HCT116 (cell line): ENCODE measurements at regions not wholly inside any gene's neighbourhood (a gene's known extent, or its start where the extent isn't known, plus 50 kb on each side); places are given as distances from the start of the nearest gene placed in this dataset.

Experiments
- ATAC-seq: fragments of 200-7000 bp; cut with Tn5 transposase; 2 replicates; pipeline ENCODE4 v1.9.1; 2020; ENCODE audit warnings: mild to moderate bottlenecking, moderate library complexity
- BruUV-seq: library from RNA; stranded (reverse); fragments of 400-500 nt; replicated peaks from 2 replicates; lab custom pipeline; 2021; lab: Mats Ljungman, UMichigan
- CTCF ChIA-PET: fragments of 300-600 bp; sonication (Branson Sonifier 250); formaldehyde crosslinking; loops from one replicate; lab custom pipeline; 2021; ENCODE audit warnings: antibody characterized with exemption; lab: Charles Lee
- POLR2A ChIA-PET: fragments of 300-600, 350-600 bp; sonication (Branson Sonifier 250); formaldehyde crosslinking; loops from one replicate; lab custom pipeline; 2021; ENCODE audit warnings: antibody characterized with exemption; lab: Charles Lee
- RAD21 ChIA-PET, 2 experiments: fragments of 300-600 bp; sonication (Branson Sonifier 250); formaldehyde crosslinking; loops; one replicate each; lab custom pipeline; 2023; ENCODE audit warnings: low total read pairs in 2 of 2; ENCODE audit not compliant: uncharacterized antibody in 2 of 2, unreplicated experiment in 2 of 2, low non-redundant PET in 1 of 2; lab: Charles Lee
- DNase-seq: peaks from one replicate; pipeline ENCODE4 v3.0.0-alpha.2; 2010; ENCODE audit warnings: low read depth, low spot score
- H2AFZ ChIP-seq: fragments of 200-600 bp; shearing (Covaris generic), sonication (generic); 2 replicates; pipeline ENCODE4 v1.6.1; 2017; ENCODE audit warnings: low read depth, mixed run types, mixed read lengths, antibody characterized with exemption, low read length; ENCODE audit not compliant: poor library complexity, severe bottlenecking
- H3K27ac ChIP-seq: 2 replicates; pipeline ENCODE4 v1.5.1; 2012; ENCODE audit warnings: low read depth, low read length
- H3K27me3 ChIP-seq: fragments of 200-600 bp; sonication (generic); 2 replicates; pipeline ENCODE4 v1.6.1; 2016; ENCODE audit warnings: mixed run types, low read length, mixed read lengths; ENCODE audit not compliant: insufficient read depth
- H3K36me3 ChIP-seq, 2 experiments: fragments of 200-500 bp in 1 of 2; fragments of 200-600 bp in 1 of 2; sonication (Bioruptor generic) in 1 of 2; sonication (generic) in 1 of 2; 2 replicates each; pipeline versions ENCODE4 v1.5.1 to v1.6.1; 2014 to 2016; ENCODE audit warnings: low read length in 2 of 2, inconsistent platforms in 1 of 2, mixed read lengths in 1 of 2, mixed run types in 1 of 2; ENCODE audit not compliant: insufficient read depth in 2 of 2, control insufficient read depth in 1 of 2
- H3K4me1 ChIP-seq, 2 experiments: fragments of 200-600 bp in 1 of 2; sonication (generic) in 1 of 2; 2 replicates each; pipeline versions ENCODE4 v1.5.1 to v1.6.1; 2012 to 2017; ENCODE audit warnings: low read length in 2 of 2, inconsistent platforms in 1 of 2, mild to moderate bottlenecking in 1 of 2, mixed read lengths in 1 of 2, mixed run types in 1 of 2, moderate library complexity in 1 of 2; ENCODE audit not compliant: insufficient read depth in 2 of 2, control insufficient read depth in 1 of 2
- H3K4me2 ChIP-seq: fragments of 200-600 bp; sonication (generic); 2 replicates; pipeline ENCODE4 v1.6.1; 2017; ENCODE audit warnings: mixed run types, low read length, mixed read lengths
- H3K4me3 ChIP-seq, 2 experiments: fragments of 200-600 bp in 1 of 2; sonication (generic) in 1 of 2; replicated peaks in 1 of 2; 2 replicates each; pipeline ENCODE4 v1.5.1; 2011 to 2016; ENCODE audit warnings: low read length in 2 of 2, control low read depth in 1 of 2, low read depth in 1 of 2, mild to moderate bottlenecking in 1 of 2, mixed read lengths in 1 of 2, mixed run types in 1 of 2
- H3K79me2 ChIP-seq: fragments of 200-600 bp; sonication (generic); 2 replicates; pipeline ENCODE4 v1.6.1; 2017; ENCODE audit warnings: mild to moderate bottlenecking, mixed run types, low read length, moderate library complexity, mixed read lengths; ENCODE audit not compliant: insufficient read depth
- H3K9ac ChIP-seq: fragments of 200-600 bp; sonication (generic); 2 replicates; pipeline ENCODE4 v1.6.1; 2016; ENCODE audit warnings: low read length, mixed read lengths
- H3K9me2 ChIP-seq: fragments of 200-600 bp; sonication (generic), shearing (Covaris generic); 2 replicates; pipeline ENCODE4 v1.6.1; 2017; ENCODE audit warnings: mixed run types, mild to moderate bottlenecking, moderate library complexity; ENCODE audit not compliant: insufficient read depth
- H3K9me3 ChIP-seq, 2 experiments: fragments of 200-500 bp in 1 of 2; fragments of 200-600 bp in 1 of 2; sonication (Bioruptor generic) in 1 of 2; sonication (generic) in 1 of 2; 2 replicates each; pipeline ENCODE4 v1.6.1; 2014 to 2017; ENCODE audit warnings: low read length in 2 of 2, mixed read lengths in 2 of 2, inconsistent platforms in 1 of 2, low read depth in 1 of 2, mild to moderate bottlenecking in 1 of 2, mixed run types in 1 of 2, moderate library complexity in 1 of 2; ENCODE audit not compliant: control insufficient read depth in 1 of 2, insufficient read depth in 1 of 2
- H4K20me1 ChIP-seq: fragments of 200-600 bp; sonication (generic), shearing (Covaris generic); 2 replicates; pipeline ENCODE4 v1.6.1; 2017; ENCODE audit warnings: mixed run types, mild to moderate bottlenecking, moderate library complexity; ENCODE audit not compliant: insufficient read depth
- ATF3 ChIP-seq: IDR thresholded peaks from 2 replicates; pipeline ENCODE4 v1.6.1; 2012
- CBX3 ChIP-seq: IDR thresholded peaks from 2 replicates; pipeline ENCODE4 v1.6.1; 2012; ENCODE audit warnings: low read depth
- CEBPB ChIP-seq: IDR thresholded peaks from 2 replicates; pipeline ENCODE4 v1.6.1; 2012; ENCODE audit warnings: low read depth
- ELF1 ChIP-seq: IDR thresholded peaks from 2 replicates; pipeline ENCODE4 v1.6.1; 2012; ENCODE audit warnings: low read depth, borderline replicate concordance
- EZH2 ChIP-seq: fragments of 200-600 bp; sonication (generic); IDR thresholded peaks from 2 replicates; pipeline ENCODE4 v1.6.1; 2017; ENCODE audit warnings: antibody characterized with exemption, mixed run types
- EZH2phosphoT487 ChIP-seq: fragments of 200-600 bp; IDR thresholded peaks from 2 replicates; pipeline ENCODE4 v1.6.1; 2018; ENCODE audit warnings: antibody characterized with exemption, borderline replicate concordance
- FOSL1 ChIP-seq: IDR thresholded peaks from 2 replicates; pipeline ENCODE4 v1.6.1; 2012; ENCODE audit warnings: low read depth
- MAX ChIP-seq: IDR thresholded peaks from 2 replicates; pipeline ENCODE4 v1.6.1; 2012
- POLR2A ChIP-seq: IDR thresholded peaks from 2 replicates; pipeline ENCODE4 v1.7.0; 2011; ENCODE audit warnings: borderline replicate concordance; ENCODE audit not compliant: insufficient read depth, insufficient read length; ENCODE audit errors: extremely low read depth
- POLR2AphosphoS5 ChIP-seq: IDR thresholded peaks from 2 replicates; pipeline ENCODE4 v1.6.1; 2011; ENCODE audit warnings: mild to moderate bottlenecking, low read depth, low read length, moderate library complexity
- REST ChIP-seq: IDR thresholded peaks from 2 replicates; pipeline ENCODE4 v1.6.1; 2012; ENCODE audit warnings: low read depth
- SIN3A ChIP-seq: IDR thresholded peaks from 2 replicates; pipeline ENCODE4 v1.6.1; 2012; ENCODE audit warnings: low read depth
- SP1 ChIP-seq: IDR thresholded peaks from 2 replicates; pipeline ENCODE4 v1.6.1; 2012; ENCODE audit warnings: low read depth
- SRF ChIP-seq: IDR thresholded peaks from 2 replicates; pipeline ENCODE4 v1.6.1; 2012; ENCODE audit warnings: low read depth
- YY1 ChIP-seq: IDR thresholded peaks from 2 replicates; pipeline ENCODE4 v1.6.1; 2011; ENCODE audit warnings: low read length, low read depth, moderate library complexity, mild to moderate bottlenecking; ENCODE audit not compliant: insufficient replicate concordance; ENCODE audit errors: extremely low read depth
- ZBTB33 ChIP-seq: IDR thresholded peaks from 2 replicates; pipeline ENCODE4 v1.6.1; 2011; ENCODE audit warnings: mild to moderate bottlenecking, low read length, moderate library complexity; ENCODE audit not compliant: insufficient replicate concordance; ENCODE audit errors: extremely low read depth
- ZFX ChIP-seq: fragments of 450-650 bp; IDR thresholded peaks from 2 replicates; pipeline ENCODE4 v1.6.1; 2017
- intact Hi-C: fragments of 100-400 bp; cut with micrococcal nuclease; formaldehyde crosslinking; loops from 2 replicates; pipeline ENCODE4 v1.10.0; 2022

- no peaks in the 10 kb centered on the region for H4K20me1 ChIP-seq
- H3K9me3 ChIP-seq = no peaks in the 10 kb centered on the region
- no peaks in the 10 kb centered on the region for H3K4me1 ChIP-seq
- no peak overlapping the region for H3K4me3 ChIP-seq
- ChIA-PET RAD21 (no interaction called here), CTCF (no interaction called here), POLR2A (no interaction called here)
- H3K27me3 ChIP-seq = 0 out of 2 replicates have a peak, but pooled peaks cover 3% of the 10 kb centered on the region
- TF ChIP-seq SRF = no peak
- DNase-seq = no peak
- no peak for ATAC-seq
- no peaks in the 10 kb centered on the region for H3K9me2 ChIP-seq
- H3K4me2 ChIP-seq = no peak overlapping the region
- no peaks in the 10 kb centered on the region for H3K79me2 ChIP-seq
- no peak overlapping the region for H3K9ac ChIP-seq
- H3K36me3 ChIP-seq = no peaks in the 10 kb centered on the region
- intact Hi-C loops = no loop called here
- no TSS peak for BruUV-seq
- H3K27ac ChIP-seq = no peak overlapping the region
- H2AFZ ChIP-seq = no peak overlapping the region
Observed at GRCh38 chr18:22336406-22336805, 81.3 kb downstream of the CTAGE1 start.

GRCh38 chr18:22335731-22336198, 82.0 kb downstream of the CTAGE1 start:
- Histone ChIP-seq H3K4me2 (no peak overlapping the region), H3K27me3 (0 out of 2 replicates have a peak, but pooled peaks cover 3% of the 10 kb centered on the region), H4K20me1 (no peaks in the 10 kb centered on the region), H3K79me2 (no peaks in the 10 kb centered on the region), H3K4me1 (no peaks in the 10 kb centered on the region), H3K4me3 (no peak overlapping the region), H3K27ac (no peak overlapping the region), H2AFZ (no peak overlapping the region), H3K9me3 (no peaks in the 10 kb centered on the region), H3K9ac (no peak overlapping the region), H3K9me2 (no peaks in the 10 kb centered on the region), H3K36me3 (no peaks in the 10 kb centered on the region)
- RAD21 ChIA-PET = no interaction called here
- intact Hi-C loops = no loop called here
- no peak for TF ChIP-seq FOSL1
- TF ChIP-seq ZFX = no peak
- no peak for TF ChIP-seq EZH2phosphoT487
- TF ChIP-seq SRF = no peak
- no peak for TF ChIP-seq SIN3A
- no peak for TF ChIP-seq REST
- TF ChIP-seq ZBTB33 = no peak
- TF ChIP-seq POLR2AphosphoS5 = no peak
- TF ChIP-seq CBX3 = no peak
- TF ChIP-seq YY1 = no peak
- TF ChIP-seq CEBPB = no peak
- no peak for TF ChIP-seq MAX
- no peak for TF ChIP-seq POLR2A
- no peak for TF ChIP-seq SP1
- no peak for TF ChIP-seq ATF3
- no peak for TF ChIP-seq EZH2
- no peak for TF ChIP-seq ELF1
- no TSS peak for BruUV-seq
- CTCF ChIA-PET = no interaction called here
- DNase-seq (no peak), ATAC-seq (no peak)
- POLR2A ChIA-PET = no interaction called here
